ENCODE measurements at regions not wholly inside any gene's neighbourhood (a gene's known extent, or its start where the extent isn't known, plus 50 kb on each side); places are given as distances from the start of the nearest gene placed in this dataset.

GRCh38 chr7:11957956-11958355 is 126.0 kb upstream of the THSD7A start:
- TF ChIP-seq CHD1 (IDR thresholded peaks at IDR 0.05; ENCODE audit: low read depth, low read length) (no peak), CTCF (conservative IDR thresholded peaks at IDR 0.05; ENCODE audit: low read depth, low read length) (no peak), FOS (IDR thresholded peaks at IDR 0.05; ENCODE audit: low read depth, low read length) (no peak), POLR2A (IDR thresholded peaks at IDR 0.05; ENCODE audit: low read depth, low read length) (no peak), CEBPB (IDR thresholded peaks at IDR 0.05; ENCODE audit: low read depth, low read length) (no peak), BHLHE40 (IDR thresholded peaks at IDR 0.05; ENCODE audit: low read depth, low read length) (no peak), RCOR1 (IDR thresholded peaks at IDR 0.05; ENCODE audit: insufficient replicate concordance, low read length) (no peak), SMC3 (IDR thresholded peaks at IDR 0.05; ENCODE audit: low read depth, low read length) (no peak), RAD21 (IDR thresholded peaks at IDR 0.05; ENCODE audit: low read length) (no peak), MAZ (IDR thresholded peaks at IDR 0.05; ENCODE audit: borderline replicate concordance, low read depth, low read length) (no peak), RFX5 (IDR thresholded peaks at IDR 0.05; ENCODE audit: low read depth, low read length) (no peak), MXI1 (IDR thresholded peaks at IDR 0.05; ENCODE audit: borderline replicate concordance, low read depth, low read length) (no peak), MAFK (IDR thresholded peaks at IDR 0.05; ENCODE audit: low read depth, low read length) (no peak), ELK1 (IDR thresholded peaks at IDR 0.05; ENCODE audit: borderline replicate concordance, low read depth, low read length) (no peak)
